ENCODE measurements at regions not wholly inside any gene's neighbourhood (a gene's known extent, or its start where the extent isn't known, plus 50 kb on each side); places are given as distances from the start of the nearest gene placed in this dataset.

DNA sequence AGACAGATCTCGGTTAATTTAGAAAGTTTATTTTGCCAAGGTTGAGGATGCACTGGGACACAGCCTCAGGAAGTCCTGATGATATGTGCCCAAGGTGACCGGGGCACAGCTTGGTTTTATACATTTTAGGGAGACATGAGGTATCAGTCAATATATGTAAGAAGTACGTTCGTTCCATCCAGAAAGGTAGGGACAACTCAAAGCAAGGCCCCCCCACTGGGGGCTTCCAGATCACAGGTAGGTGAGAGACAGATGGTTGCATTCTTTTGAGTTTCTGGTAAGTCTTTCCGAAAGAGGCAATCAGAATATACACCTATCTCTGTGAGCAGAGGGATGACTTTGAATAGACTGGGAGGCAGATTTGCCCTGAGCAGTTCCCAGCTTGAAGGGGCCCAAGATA, 60.4 kb upstream of the VTCN1 start:
- FAIRE-seq (no peak), DNase-seq (ENCODE audit: low read depth in 1 of 2, low spot score in 2 of 2) (no peak)
- H3K27ac ChIP-seq (ENCODE audit: low read depth, low read length): no peak overlapping the region
- POLR2A ChIA-PET (ENCODE audit: partially characterized antibody): no interaction called here
- H3K4me1 ChIP-seq (replicated peaks in 1 of 4; ENCODE audit: control insufficient read depth in 3 of 4, insufficient read depth in 4 of 4, low read length in 3 of 4): peaks cover 6 to 33% (median 26%) of the 10 kb centered on the region in 4 experiments; a peak in 6 of 7 replicates
- H4K20me1 ChIP-seq (replicated peaks in 1 of 2; ENCODE audit: control insufficient read depth in 1 of 2, insufficient read depth in 2 of 2, low read length in 2 of 2): no peaks in the 10 kb centered on the region
- H3K18ac ChIP-seq (ENCODE audit: extremely low read depth, low read length): no peak overlapping the region; the same call in 1 of the 2 replicates
- no peak overlapping the region for H2BK15ac ChIP-seq (ENCODE audit: low read length)
- H3K4me3 ChIP-seq (ENCODE audit: extremely low read depth in 1 of 4, insufficient read depth in 2 of 4, low read depth in 3 of 4, low read length in 4 of 4): no peak overlapping the region
- no peak overlapping the region for H3K23ac ChIP-seq (ENCODE audit: insufficient read length)
- H3K14ac ChIP-seq (ENCODE audit: insufficient read length): no peak overlapping the region
- CTCF ChIA-PET (ENCODE audit: partially characterized antibody): interaction anchor here (0.7 to 1.7 kb wide), 4 partner anchors 14 to 207 kb away, joined by 3 to 4 read pairs (median 4); no protein-coding TSS in a partner anchor
- H2BK20ac ChIP-seq (ENCODE audit: low read length): no peak overlapping the region
- H3K4ac ChIP-seq (replicated peaks; ENCODE audit: insufficient read length, low read depth, low read length): no peak overlapping the region
- no peak overlapping the region for H4K5ac ChIP-seq (ENCODE audit: insufficient read length, low read depth, low read length)
- no peak overlapping the region for H4K91ac ChIP-seq (replicated peaks; ENCODE audit: insufficient read length, low read length)
- no peak overlapping the region for H2BK5ac ChIP-seq (ENCODE audit: low read depth, low read length)
- peaks cover 11 to 13% of the 10 kb centered on the region in 2 experiments; a peak in 3 of 4 replicates for H3K9me3 ChIP-seq (ENCODE audit: insufficient read depth in 2 of 2, low read depth in 1 of 2, low read length in 1 of 2)
- H3K9ac ChIP-seq (replicated peaks in 1 of 4; ENCODE audit: extremely low read depth in 1 of 4, low read depth in 3 of 4, low read length in 3 of 4): no peak overlapping the region
- no peak overlapping the region for H3K4me2 ChIP-seq (ENCODE audit: insufficient read depth in 1 of 2, low read depth in 2 of 2, low read length in 2 of 2)
- H4K8ac ChIP-seq (ENCODE audit: extremely low read depth, insufficient read depth, low read length): no peak overlapping the region
- no peak overlapping the region for H3K56ac ChIP-seq (replicated peaks; ENCODE audit: insufficient read length, low read depth, low read length)
- H3K27me3 ChIP-seq (replicated peaks in 1 of 4; ENCODE audit: control insufficient read depth in 3 of 4, extremely low read depth in 1 of 4, insufficient read depth in 3 of 4, low read length in 3 of 4): peaks cover 0 to 1% (median 0%) of the 10 kb centered on the region in 4 experiments; a peak in 1 of 7 replicates
- no peaks in the 10 kb centered on the region for H3K79me2 ChIP-seq (ENCODE audit: control insufficient read depth in 1 of 2, insufficient read depth in 2 of 2, low read length in 2 of 2)
- H2AFZ ChIP-seq (ENCODE audit: low read length): no peak overlapping the region
- H2BK12ac ChIP-seq (ENCODE audit: low read depth, low read length): no peak overlapping the region
- whole genome bisulfite sequencing, 2 experiments (ENCODE audit: extremely low coverage in 1 of 2, insufficient coverage in 1 of 2, insufficient read length in 1 of 2, insufficient replicate concordance in 2 of 2, low coverage in 1 of 2, low lambda C conversion rate in 2 of 2, missing lambda C conversion rate in 1 of 2): 90% methylated on average over 5 of the region's 5 CpGs; no CpG with 5 or more reads in 1 of the 2 experiments
- no peak overlapping the region for H2AK5ac ChIP-seq (ENCODE audit: low read depth, low read length)
- H3K23me2 ChIP-seq (ENCODE audit: low read depth, low read length): no peaks in the 10 kb centered on the region
- H3K79me1 ChIP-seq (ENCODE audit: low read depth, low read length): no peaks in the 10 kb centered on the region
- H3K36me3 ChIP-seq (ENCODE audit: control insufficient read depth in 2 of 4, insufficient read depth in 4 of 4, low read length in 3 of 4): peaks cover 0 to 5% (median 0%) of the 10 kb centered on the region in 4 experiments; a peak in 1 of 8 replicates
- H2BK120ac ChIP-seq (replicated peaks; ENCODE audit: low read depth, low read length): no peak overlapping the region
- TF ChIP-seq, protein P1, sequence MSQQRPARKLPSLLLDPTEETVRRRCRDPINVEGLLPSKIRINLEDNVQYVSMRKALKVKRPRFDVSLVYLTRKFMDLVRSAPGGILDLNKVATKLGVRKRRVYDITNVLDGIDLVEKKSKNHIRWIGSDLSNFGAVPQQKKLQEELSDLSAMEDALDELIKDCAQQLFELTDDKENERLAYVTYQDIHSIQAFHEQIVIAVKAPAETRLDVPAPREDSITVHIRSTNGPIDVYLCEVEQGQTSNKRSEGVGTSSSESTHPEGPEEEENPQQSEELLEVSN (IDR thresholded peaks at IDR 0.05): no peak
- no peak for TF ChIP-seq TAF1 (IDR thresholded peaks at IDR 0.05; ENCODE audit: low read depth, low read length)
- TF ChIP-seq, protein P2, sequence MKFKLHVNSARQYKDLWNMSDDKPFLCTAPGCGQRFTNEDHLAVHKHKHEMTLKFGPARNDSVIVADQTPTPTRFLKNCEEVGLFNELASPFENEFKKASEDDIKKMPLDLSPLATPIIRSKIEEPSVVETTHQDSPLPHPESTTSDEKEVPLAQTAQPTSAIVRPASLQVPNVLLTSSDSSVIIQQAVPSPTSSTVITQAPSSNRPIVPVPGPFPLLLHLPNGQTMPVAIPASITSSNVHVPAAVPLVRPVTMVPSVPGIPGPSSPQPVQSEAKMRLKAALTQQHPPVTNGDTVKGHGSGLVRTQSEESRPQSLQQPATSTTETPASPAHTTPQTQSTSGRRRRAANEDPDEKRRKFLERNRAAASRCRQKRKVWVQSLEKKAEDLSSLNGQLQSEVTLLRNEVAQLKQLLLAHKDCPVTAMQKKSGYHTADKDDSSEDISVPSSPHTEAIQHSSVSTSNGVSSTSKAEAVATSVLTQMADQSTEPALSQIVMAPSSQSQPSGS (IDR thresholded peaks at IDR 0.05; ENCODE audit: low read length): no peak
- no peak for TF ChIP-seq PHF8 (conservative IDR thresholded peaks at IDR 0.05; ENCODE audit: low read depth, low read length)
- TF ChIP-seq BACH1 (IDR thresholded peaks at IDR 0.05; ENCODE audit: low read length): no peak
- TF ChIP-seq POLR2A (IDR thresholded peaks at IDR 0.05; ENCODE audit: control extremely low read depth in 1 of 2, low read depth in 2 of 2, low read length in 2 of 2): no peak
- no peak for TF ChIP-seq EP300 (IDR thresholded peaks at IDR 0.05; ENCODE audit: borderline replicate concordance in 1 of 2, low read depth in 2 of 2, low read length in 2 of 2)
- no peak for TF ChIP-seq SIN3A (conservative IDR thresholded peaks at IDR 0.05 in 1 of 2, IDR thresholded peaks at IDR 0.05 in 1 of 2; ENCODE audit: low read depth in 1 of 2, low read length in 2 of 2)
- TF ChIP-seq GABPA (IDR thresholded peaks at IDR 0.05; ENCODE audit: borderline replicate concordance, insufficient read depth, low read length): no peak
- TF ChIP-seq KDM1A (IDR thresholded peaks at IDR 0.05; ENCODE audit: borderline replicate concordance, low read length): no peak
- no peak for TF ChIP-seq POU5F1 (IDR thresholded peaks at IDR 0.05; ENCODE audit: low read depth, low read length)
